AG04450 (cell line): ENCODE measurements at regions not wholly inside any gene's neighbourhood (a gene's known extent, or its start where the extent isn't known, plus 50 kb on each side); places are given as distances from the start of the nearest gene placed in this dataset.

Source experiments
- CTCF ChIA-PET: fragments of 300-600, 350-600 bp; formaldehyde crosslinking; extraction: SDS; loops from one replicate; lab custom pipeline; 2022; ENCODE audit warnings: antibody characterized with exemption, inconsistent platforms; lab: Charles Lee
- POLR2A ChIA-PET: fragments of 350-600 bp; formaldehyde crosslinking; extraction: SDS; loops from one replicate; lab custom pipeline; 2021; ENCODE audit warnings: antibody characterized with exemption, inconsistent platforms; lab: Yijun Ruan, JAX
- DNase-seq: peaks from one replicate; pipeline ENCODE4 v3.0.0-alpha.2; 2011; ENCODE audit warnings: low read depth, low spot score
- H3K27ac ChIP-seq: one replicate; pipeline ENCODE4 v1.5.1; 2012; ENCODE audit warnings: low read depth, low read length, control low read depth
- H3K27me3 ChIP-seq: one replicate; pipeline ENCODE4 v1.6.0; 2012; ENCODE audit warnings: low read length; ENCODE audit not compliant: control insufficient read depth, insufficient read depth
- H3K4me3 ChIP-seq: 2 replicates; pipeline ENCODE4 v1.5.1; 2011; ENCODE audit warnings: mild to moderate bottlenecking, low read depth, low read length, control low read depth
- H3K9me3 ChIP-seq: 2 replicates; pipeline ENCODE4 v1.5.1; 2012; ENCODE audit warnings: low read length; ENCODE audit not compliant: control insufficient read depth, insufficient read depth
- CTCF ChIP-seq: IDR thresholded peaks from 2 replicates; pipeline ENCODE4 v1.5.1; 2011; ENCODE audit warnings: low read depth, low read length, control low read depth, inconsistent platforms

DNA sequence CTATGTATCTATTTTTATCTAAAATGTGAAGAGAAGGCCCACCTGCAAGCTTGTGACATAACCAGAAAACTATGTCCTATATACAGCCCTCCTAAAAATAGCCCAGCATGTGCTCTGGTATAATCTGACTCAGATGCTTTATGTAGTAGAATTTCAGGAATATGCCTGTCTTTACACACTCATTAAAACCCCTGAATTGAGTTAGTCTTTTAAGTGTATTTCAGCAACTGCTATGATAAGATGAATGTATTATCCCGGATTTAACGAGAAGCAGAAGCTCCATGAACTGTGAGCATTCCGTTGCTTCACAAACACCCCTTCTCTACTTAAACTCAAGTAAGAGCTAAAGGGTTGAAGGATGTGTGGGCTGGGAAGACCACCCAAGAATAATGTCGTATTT is 89.9 kb upstream of the PRICKLE1 start:
- POLR2A ChIA-PET, result no interaction called here
- CTCF ChIA-PET, result interaction anchor here (1.3 kb wide), 1 partner anchor 656 kb away, joined by 3 read pairs; no protein-coding TSS in a partner anchor
- Histone ChIP-seq H3K27ac (no peak overlapping the region), H3K4me3 (no peak overlapping the region), H3K27me3 (no peaks in the 10 kb centered on the region), H3K9me3 (no peaks in the 10 kb centered on the region)
- no peak for TF ChIP-seq CTCF
- DNase-seq, result peak; percentile 44

DNA sequence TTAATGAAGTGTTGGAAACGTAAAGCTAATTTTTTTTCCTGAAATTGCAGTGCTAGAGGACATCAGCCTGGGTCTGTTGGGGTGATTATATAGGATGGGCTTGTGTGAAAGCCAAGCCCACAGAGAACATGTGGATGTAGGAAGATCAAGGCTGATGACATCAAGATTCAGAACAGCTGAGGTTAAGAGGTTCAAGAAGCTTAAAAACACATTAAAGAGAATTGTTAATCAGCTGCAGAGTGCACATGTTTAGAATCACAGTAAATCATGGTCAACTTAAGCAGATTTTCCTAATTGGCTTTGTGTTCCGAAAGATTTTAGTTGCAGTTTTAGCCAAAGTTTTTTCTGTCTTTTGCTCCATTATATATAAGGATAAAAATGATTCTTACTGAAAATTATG is 87.9 kb upstream of the PRICKLE1 start:
- ChIA-PET POLR2A (no interaction called here), CTCF (no interaction called here)
- no peaks in the 10 kb centered on the region for H3K27me3 ChIP-seq
- TF ChIP-seq CTCF, result no peak
- H3K27ac ChIP-seq, result no peak overlapping the region
- H3K9me3 ChIP-seq, result no peaks in the 10 kb centered on the region
- no peak for DNase-seq
- H3K4me3 ChIP-seq, result no peak overlapping the region

GRCh38 chr12:42673535-42673934 is 84.0 kb upstream of the PRICKLE1 start:
- TF ChIP-seq CTCF, result no peak
- Histone ChIP-seq H3K27me3 (no peaks in the 10 kb centered on the region), H3K4me3 (no peak overlapping the region), H3K9me3 (no peaks in the 10 kb centered on the region), H3K27ac (no peak overlapping the region)
- POLR2A ChIA-PET, result no interaction called here
- CTCF ChIA-PET, result no interaction called here
- no peak for DNase-seq

GRCh38 chr12:42670719-42671118 is 81.2 kb upstream of the PRICKLE1 start:
- ChIA-PET CTCF (no interaction called here), POLR2A (no interaction called here)
- no peak overlapping the region for H3K27ac ChIP-seq
- no peak overlapping the region for H3K4me3 ChIP-seq
- DNase-seq, result no peak
- no peak for TF ChIP-seq CTCF
- H3K27me3 ChIP-seq, result no peaks in the 10 kb centered on the region
- H3K9me3 ChIP-seq, result no peaks in the 10 kb centered on the region

GRCh38 chr12:42669553-42669952 is 80.0 kb upstream of the PRICKLE1 start:
- DNase-seq, result no peak
- H3K9me3 ChIP-seq, result no peaks in the 10 kb centered on the region
- no peaks in the 10 kb centered on the region for H3K27me3 ChIP-seq
- no peak overlapping the region for H3K4me3 ChIP-seq
- no peak overlapping the region for H3K27ac ChIP-seq
- POLR2A ChIA-PET, result no interaction called here
- CTCF ChIA-PET, result interaction anchor here (0.6 kb wide), 1 partner anchor 155 kb away, joined by 3 read pairs; no protein-coding TSS in a partner anchor
- no peak for TF ChIP-seq CTCF
